Peyer's patch (tissue), 4 donors: ENCODE measurements at regions not wholly inside any gene's neighbourhood (a gene's known extent, or its start where the extent isn't known, plus 50 kb on each side); places are given as distances from the start of the nearest gene placed in this dataset.

ENCODE experiments used
- POLR2A ChIP-seq, 2 donors: fragments of 450-650 bp; IDR thresholded peaks; one replicate each; pipeline ENCODE4 v1.5.1; 2017; ENCODE audit warnings: antibody characterized with exemption in 2 of 2, mild to moderate bottlenecking in 2 of 2, moderate library complexity in 2 of 2
- TF ChIP-seq, protein P1 (sequence below), 6 experiments: fragments of 450-650 bp in 4 of 6; fragments of 200-600 bp in 2 of 6; sonication (generic) in 1 of 6; IDR thresholded peaks; one replicate each; pipeline ENCODE4 v1.5.1; 2017 to 2019; ENCODE audit warnings: antibody characterized with exemption in 6 of 6, mild to moderate bottlenecking in 3 of 6, moderate library complexity in 1 of 6

DNA sequence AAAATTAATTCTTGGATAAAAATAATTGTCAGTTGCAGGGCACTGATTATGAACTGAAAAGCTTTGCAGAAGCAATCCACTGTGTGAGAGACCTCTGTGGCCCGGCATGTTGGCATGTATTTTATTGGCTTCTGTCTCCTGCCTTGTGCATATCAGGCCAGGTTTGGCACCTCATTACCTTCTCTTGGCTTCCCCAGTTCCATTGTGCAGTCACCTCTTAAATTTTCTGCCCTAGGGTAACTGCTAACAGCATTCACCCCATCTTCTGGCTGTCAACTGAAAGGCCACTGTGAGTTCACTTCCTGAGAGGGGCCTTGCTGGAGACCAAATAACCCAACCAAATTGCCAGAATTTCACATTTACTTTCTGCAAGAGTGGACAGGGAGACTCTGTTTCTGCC lies 92.7 kb upstream of the RARB start:
- TF ChIP-seq, protein P1, sequence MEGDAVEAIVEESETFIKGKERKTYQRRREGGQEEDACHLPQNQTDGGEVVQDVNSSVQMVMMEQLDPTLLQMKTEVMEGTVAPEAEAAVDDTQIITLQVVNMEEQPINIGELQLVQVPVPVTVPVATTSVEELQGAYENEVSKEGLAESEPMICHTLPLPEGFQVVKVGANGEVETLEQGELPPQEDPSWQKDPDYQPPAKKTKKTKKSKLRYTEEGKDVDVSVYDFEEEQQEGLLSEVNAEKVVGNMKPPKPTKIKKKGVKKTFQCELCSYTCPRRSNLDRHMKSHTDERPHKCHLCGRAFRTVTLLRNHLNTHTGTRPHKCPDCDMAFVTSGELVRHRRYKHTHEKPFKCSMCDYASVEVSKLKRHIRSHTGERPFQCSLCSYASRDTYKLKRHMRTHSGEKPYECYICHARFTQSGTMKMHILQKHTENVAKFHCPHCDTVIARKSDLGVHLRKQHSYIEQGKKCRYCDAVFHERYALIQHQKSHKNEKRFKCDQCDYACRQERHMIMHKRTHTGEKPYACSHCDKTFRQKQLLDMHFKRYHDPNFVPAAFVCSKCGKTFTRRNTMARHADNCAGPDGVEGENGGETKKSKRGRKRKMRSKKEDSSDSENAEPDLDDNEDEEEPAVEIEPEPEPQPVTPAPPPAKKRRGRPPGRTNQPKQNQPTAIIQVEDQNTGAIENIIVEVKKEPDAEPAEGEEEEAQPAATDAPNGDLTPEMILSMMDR (IDR thresholded peaks at IDR 0.05): no peak
- TF ChIP-seq POLR2A (IDR thresholded peaks at IDR 0.05): no peak
